ENCODE measurements at regions not wholly inside any gene's neighbourhood (a gene's known extent, or its start where the extent isn't known, plus 50 kb on each side); places are given as distances from the start of the nearest gene placed in this dataset.

GRCh38 chr9:108709997-108710396 is 145.8 kb downstream of the ACTL7B start:
- DNase-seq: no peak

DNA sequence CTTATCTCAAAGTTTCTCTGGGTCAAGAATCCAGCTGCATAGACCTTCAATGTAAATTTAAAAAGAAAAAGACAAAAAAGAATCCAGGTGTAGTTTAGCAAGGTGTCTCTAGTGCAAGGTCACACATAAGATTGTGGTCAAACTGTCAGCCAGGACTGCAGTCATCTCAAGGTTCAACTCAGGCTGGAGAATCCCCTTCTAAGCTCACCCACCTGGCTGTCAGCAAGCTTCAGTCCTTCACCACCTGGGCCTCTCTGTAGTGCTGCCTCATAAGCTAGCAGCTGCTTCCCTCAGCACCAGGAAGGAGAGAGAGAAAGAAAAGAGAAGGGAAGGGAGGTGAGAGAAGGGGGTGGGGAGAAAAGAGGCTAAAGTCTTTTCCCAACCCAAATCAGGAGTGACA is 146.7 kb downstream of the ACTL7B start:
- DNase-seq: no peak

DNA sequence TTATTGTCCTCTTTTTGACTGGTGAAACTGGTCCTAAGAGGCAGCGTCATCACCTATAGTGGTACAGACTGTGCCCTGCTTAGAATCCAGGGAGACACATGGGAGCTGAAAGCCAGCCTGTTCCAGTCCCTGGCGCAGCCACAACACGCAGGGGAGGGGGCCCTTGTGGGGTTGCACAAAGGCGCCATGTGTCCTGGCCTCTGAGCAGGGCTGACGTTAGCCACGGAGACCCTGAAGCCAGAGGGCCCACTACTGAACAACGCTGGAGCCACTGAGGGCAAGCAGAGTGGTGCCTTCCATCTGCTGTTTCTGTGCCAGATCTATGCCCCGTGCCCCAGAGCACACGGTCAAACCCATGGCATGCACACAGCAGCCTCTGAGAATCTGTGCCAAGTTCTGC is 147.3 kb downstream of the ACTL7B start:
- DNase-seq: no peak

DNA sequence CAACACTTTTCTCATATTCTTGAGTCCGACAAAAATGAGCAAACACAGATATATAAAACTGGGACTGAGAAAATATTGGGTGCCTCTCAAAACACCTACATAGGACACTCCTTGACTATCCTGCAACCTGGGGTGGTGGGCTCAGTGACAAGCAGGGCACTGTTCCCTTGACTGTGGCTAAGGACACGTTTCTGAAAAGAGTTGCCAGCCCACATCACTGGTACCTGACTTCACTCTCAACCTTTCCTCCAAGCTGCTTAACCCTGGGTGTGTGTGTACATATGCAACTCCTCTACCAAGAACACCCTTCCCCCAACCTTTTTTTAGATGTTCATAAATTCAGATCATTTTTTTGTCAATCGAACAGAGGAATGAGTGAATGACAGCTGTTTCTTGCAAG is 148.7 kb downstream of the ACTL7B start:
- DNase-seq: no peak

- no peak for DNase-seq
Observed at GRCh38 chr9:108704156-108704852, 151.5 kb downstream of the ACTL7B start.

- DNase-seq: peak; percentile 18
Observed at GRCh38 chr9:108703429-108703828, 152.4 kb downstream of the ACTL7B start.

DNA sequence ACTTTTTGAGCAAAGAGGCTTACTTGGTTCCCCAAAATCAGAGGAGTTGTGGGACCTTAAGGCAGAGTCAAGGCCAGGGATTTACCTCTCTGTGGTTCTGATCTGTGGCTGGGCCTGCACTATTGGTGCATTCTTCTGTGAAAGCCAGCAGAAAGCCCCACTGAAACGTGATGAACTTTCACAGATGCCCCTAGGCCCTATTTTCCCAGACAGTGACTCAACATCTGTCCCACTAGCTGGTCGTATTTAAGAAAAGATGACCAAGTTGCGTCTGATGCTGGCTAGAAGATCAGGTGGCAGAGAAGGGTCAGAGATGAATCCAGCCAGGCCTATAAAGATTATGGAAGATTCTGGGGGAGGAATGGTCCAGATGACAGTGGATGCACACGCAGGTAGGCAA is 153.1 kb downstream of the ACTL7B start:
- no peak for DNase-seq

- no peak for DNase-seq
Observed at GRCh38 chr9:108698801-108699200, 157.0 kb downstream of the ACTL7B start.

DNA sequence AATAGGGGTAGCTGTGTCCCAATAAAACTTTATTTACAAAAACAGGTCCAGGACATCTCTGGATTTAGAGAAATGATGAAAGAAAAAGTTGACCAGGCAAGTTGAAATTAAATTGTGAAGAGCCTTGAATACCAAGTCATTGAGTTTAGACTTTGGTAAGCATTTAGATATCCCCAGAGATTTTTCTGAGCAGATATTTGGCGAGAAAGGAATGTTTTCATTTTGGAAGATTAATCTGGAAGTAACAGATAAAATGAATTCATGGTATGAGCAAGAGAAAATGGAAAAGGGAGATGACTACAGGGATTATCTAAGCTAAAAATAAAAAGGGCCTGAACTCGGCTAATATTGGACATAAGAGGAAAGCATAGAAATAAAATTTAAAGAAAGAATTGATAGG is 157.6 kb downstream of the ACTL7B start:
- DNase-seq: no peak

GRCh38 chr9:108696156-108696555 is 159.6 kb downstream of the ACTL7B start:
- no peak for DNase-seq

DNA sequence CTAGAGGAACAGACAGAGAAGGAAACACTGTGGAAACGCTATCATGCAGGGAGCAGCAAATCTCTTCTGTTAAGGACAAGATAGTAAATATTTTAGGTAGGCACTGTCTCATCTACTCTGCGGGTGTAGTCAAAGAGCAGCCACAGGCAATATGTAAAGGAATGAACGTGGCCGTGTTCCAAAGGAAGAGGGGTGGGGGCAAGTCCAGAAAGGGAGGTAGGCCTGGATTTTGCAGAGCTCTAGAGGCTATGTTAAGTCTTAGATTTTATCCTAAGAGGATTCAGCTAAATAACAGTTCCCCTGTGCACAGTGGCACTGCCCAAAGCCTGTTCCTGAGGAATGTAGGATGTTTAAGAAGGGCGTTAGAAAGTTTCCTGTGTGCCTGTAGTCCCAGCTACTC is 161.6 kb downstream of the ACTL7B start:
- DNase-seq: no peak

DNA sequence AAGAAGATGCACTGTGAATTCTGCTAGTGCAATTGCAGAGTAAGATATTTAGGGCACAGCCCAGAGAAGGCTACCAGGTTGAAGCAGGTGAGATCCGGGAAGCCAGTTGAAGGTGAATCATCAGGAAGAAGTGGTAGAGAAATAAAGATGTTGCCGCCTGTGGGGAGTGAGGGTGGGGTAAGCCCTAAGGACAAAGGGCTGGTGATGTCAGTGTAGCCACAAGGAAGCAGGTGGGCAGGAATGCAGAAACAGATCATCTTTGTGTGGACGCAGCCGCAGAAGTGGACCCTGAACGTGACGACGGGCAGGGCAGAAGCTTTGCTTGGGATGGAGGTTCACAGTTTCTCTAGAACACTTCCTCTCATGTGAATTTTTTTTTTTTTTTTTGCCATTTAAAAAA is 164.2 kb downstream of the ACTL7B start:
- no peak for DNase-seq

GRCh38 chr9:108688676-108689075 is 167.1 kb downstream of the ACTL7B start:
- DNase-seq: no peak

DNA sequence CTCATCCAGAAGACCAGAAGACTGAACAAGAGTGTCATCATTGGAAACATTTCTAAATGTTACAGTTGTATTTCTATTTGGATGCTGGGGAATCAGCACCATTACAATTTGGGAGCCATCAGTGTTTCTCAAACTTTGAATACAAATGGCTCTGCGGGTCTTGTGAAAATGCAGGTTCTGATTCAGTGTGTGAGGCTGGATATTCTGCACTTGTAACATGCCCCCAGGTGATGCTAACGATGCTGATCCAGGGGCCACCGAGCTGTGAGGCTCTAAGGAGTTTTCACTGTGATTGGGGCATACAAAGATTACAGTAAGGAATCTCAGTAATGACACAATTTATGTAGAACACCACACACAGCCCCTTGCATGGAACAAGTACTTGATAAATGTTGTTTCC is 167.7 kb downstream of the ACTL7B start:
- no peak for DNase-seq

GRCh38 chr9:108687006-108687987 is 168.5 kb downstream of the ACTL7B start:
- no peak for DNase-seq

- no peak for DNase-seq
Observed at GRCh38 chr9:108684288-108685025, 171.3 kb downstream of the ACTL7B start.

GRCh38 chr9:108683245-108683644 is 172.5 kb downstream of the ACTL7B start:
- no peak for DNase-seq

GRCh38 chr9:108681851-108682590 is 173.8 kb downstream of the ACTL7B start:
- DNase-seq: no peak

GRCh38 chr9:108680946-108681345 is 174.8 kb downstream of the ACTL7B start:
- DNase-seq: no peak

DNA sequence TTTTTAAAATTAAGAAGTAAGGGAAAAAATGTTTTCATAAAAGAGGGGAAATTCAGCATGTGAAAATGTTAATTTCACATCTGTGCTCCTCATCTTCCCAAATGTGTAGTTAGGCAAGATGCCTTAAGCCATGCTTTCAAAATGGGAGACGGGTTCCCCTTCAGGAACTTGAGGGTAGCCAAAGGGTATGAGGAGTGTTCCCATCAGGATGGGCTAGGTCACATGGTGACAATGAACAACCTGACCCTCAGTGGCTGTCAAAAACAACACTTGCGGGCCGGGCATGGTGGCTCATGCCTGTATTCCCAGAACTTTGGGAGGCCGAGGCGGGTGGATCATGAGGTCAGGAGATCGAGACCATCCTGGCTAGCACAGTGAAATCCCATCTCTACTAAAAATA is 178.0 kb downstream of the ACTL7B start:
- DNase-seq: no peak

GRCh38 chr9:108676355-108676754 is 179.4 kb downstream of the ACTL7B start:
- DNase-seq: no peak

- no peak for DNase-seq
Observed at GRCh38 chr9:108675708-108676107, 180.1 kb downstream of the ACTL7B start.

Measured in NCI-H345 (cell line).